22Rv1 (cell line): ENCODE measurements at regions not wholly inside any gene's neighbourhood (a gene's known extent, or its start where the extent isn't known, plus 50 kb on each side); places are given as distances from the start of the nearest gene placed in this dataset.

Experiments used
- ZFX ChIP-seq: fragments of 450-650 bp; IDR thresholded peaks from 2 replicates; pipeline ENCODE4 v1.6.1; 2017; ENCODE audit warnings: antibody characterized with exemption, borderline replicate concordance
- TF ChIP-seq, protein P1 (sequence below): fragments of 450-650 bp; IDR thresholded peaks from 2 replicates; pipeline ENCODE4 v1.5.1; 2017; ENCODE audit warnings: mild to moderate bottlenecking

DNA sequence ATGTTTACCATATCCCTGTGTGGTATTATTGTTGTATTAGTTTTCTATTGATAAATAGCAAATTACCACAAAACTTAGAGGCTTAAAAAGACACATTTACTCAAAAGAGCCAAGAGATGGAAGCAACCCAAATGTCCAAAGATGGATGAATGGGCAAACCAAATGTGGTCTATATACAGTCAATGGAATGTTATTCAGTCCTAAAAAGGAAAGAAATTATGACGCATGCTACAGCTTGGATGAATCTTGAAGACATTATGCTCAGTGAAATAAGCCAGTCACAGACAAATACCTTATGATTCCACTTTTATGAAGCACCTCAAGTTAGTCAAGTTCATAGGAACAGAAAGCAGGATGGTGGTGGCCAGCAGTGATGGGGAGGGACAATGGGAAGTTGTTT, 144.7 kb downstream of the QDPR start:
- TF ChIP-seq, protein P1, sequence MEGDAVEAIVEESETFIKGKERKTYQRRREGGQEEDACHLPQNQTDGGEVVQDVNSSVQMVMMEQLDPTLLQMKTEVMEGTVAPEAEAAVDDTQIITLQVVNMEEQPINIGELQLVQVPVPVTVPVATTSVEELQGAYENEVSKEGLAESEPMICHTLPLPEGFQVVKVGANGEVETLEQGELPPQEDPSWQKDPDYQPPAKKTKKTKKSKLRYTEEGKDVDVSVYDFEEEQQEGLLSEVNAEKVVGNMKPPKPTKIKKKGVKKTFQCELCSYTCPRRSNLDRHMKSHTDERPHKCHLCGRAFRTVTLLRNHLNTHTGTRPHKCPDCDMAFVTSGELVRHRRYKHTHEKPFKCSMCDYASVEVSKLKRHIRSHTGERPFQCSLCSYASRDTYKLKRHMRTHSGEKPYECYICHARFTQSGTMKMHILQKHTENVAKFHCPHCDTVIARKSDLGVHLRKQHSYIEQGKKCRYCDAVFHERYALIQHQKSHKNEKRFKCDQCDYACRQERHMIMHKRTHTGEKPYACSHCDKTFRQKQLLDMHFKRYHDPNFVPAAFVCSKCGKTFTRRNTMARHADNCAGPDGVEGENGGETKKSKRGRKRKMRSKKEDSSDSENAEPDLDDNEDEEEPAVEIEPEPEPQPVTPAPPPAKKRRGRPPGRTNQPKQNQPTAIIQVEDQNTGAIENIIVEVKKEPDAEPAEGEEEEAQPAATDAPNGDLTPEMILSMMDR, result no peak
- TF ChIP-seq ZFX, result no peak
